NCI-H2171 treated with DMSO at 0.1 percent for 48 hours (cell line): ENCODE measurements at regions not wholly inside any gene's neighbourhood (a gene's known extent, or its start where the extent isn't known, plus 50 kb on each side); places are given as distances from the start of the nearest gene placed in this dataset.

Experiments used
- DNase-seq: peaks from one replicate; lab custom pipeline; 2025; lab: John Stamatoyannopoulos, UW

DNA sequence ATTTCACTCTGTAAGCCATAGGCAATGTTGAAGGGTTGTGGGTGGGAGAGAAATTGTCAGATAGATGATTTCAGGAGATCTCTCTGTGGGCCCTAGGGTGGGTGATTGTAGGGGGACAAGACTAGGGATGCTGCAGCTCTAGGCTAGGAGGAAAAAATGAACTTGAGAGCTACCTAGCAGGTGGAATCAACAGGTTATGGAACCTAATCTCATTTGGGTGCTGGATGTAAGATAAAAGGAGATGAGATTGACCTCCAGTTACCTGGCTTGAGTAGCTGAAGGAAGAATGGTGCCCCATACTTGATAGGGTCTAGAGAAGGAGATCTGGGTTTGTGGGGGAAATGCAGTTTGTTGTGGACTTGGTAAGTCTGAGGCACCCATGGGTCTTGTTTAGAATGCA lies 396.5 kb downstream of the RRAGC start:
- DNase-seq: no peak

DNA sequence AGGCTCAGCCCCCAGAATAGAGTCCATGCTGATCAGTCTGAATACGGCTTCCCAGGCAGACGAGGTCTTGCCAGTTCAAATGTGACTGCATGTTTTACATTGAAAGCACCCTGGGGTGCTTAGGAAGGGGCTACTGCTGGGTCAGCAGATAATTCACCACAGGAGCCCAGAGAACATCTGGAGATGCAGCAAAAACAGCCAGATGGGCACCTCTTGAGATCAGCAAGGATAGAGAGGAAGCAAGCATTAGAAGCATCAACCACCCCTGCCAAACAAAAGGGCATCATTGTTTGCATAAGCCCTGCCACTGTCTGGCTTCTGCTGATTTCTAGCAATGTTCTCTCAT lies 403.1 kb downstream of the RRAGC start:
- peak; percentile 29 for DNase-seq

DNA sequence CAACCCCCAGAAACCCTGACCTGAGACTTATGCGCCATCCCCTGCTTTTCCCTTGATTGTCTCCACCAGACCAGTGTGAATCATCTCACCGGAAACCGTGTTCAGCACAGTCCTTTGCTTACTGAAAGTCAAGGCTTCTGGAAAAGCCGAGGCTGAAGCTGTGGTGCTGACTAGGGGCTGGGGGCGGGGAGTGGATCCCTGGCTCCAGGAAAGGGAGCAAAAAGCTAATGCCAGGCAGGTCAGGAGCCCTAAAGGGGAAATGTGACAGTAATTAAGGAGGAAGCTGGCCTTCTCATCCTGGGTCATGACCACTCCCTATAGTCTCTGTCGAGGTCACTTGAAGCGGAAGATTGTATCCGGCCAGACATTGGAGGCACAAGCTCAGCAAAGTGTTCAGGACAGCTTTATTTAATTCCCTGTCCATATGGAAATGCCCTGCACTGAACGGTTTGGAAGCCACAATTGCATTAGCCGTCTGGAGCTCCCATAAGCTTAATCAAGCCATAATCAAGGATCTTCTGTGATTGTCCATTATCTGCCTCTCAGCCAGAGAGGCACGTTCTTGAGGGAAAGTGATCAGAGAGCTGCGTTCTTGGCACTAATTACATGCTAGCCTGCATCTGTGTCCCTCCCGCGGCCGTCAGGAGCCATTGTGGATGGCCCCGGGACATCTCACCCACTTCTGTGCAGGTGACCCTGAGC lies 403.6 kb downstream of the RRAGC start:
- no peak for DNase-seq

DNA sequence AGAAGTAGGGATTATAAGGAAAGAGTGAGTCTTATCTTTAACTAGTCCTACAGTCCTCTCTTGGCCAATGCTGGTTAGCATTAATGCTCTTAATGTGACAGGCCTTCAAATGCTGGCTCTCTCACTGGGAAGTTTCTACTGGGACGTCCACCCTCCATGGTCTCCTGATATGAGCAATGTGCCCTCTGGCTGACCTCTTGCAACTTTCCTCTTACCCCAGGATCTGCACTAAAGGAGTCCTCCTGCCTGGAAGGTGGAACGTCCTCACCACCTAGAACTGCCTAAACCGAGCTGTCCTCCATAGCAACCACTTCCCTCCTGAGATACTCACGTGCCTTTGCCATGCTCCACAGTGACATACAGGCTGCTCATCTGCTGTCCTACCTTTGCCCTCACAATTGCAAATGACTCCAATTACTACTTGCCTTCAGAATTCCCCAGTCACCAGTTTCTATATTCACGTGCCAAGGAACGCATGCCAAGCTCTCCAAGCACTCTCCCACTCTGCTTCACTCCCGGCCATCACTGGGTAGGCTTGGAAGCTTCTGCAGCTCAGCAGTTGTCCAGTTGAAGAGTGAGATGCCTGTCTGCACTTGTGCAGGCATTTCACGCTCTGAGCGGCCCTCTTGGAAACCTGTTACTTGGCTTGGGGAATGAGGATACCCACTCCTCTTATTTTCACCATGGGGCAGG lies 404.7 kb downstream of the RRAGC start:
- DNase-seq: no peak

DNA sequence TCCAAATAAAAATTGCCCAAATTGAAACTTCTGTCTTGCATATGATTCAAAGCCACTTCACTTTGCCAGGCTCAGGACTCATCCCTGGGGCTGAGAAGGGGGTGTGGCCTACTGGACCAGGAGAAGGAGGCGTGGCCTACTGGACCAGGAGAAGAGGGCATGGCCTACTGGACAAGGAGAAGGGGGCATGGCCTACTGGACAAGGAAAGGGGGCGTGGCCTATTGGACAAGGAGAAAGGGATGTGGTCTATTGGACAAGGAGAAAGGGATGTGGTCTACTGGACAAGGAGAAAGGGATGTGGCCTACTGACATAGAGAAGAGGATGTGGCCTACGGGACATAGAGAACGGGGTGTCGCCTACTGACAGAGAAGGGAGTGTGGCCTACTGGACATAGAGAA lies 405.3 kb downstream of the RRAGC start:
- no peak for DNase-seq

DNA sequence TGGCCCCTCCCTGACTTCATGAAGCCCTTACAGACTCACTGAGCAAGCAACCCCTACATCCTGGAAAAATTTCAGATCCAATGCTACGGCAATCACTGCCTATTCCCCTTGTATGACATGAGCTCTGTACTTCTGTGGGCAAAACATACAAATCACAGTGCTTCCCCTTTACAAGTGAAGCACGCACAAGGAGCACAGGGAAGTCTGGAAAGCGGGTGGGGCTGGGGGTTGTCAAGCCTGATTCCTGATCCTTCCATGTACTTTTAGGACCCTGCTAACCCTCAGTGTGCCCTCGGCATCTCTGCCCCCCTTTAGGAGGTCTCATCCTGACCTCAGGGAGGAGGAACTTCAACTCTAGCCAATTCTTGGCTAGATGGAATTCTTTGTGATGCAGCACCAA lies 405.7 kb upstream of the POU3F1 start:
- DNase-seq: no peak

DNA sequence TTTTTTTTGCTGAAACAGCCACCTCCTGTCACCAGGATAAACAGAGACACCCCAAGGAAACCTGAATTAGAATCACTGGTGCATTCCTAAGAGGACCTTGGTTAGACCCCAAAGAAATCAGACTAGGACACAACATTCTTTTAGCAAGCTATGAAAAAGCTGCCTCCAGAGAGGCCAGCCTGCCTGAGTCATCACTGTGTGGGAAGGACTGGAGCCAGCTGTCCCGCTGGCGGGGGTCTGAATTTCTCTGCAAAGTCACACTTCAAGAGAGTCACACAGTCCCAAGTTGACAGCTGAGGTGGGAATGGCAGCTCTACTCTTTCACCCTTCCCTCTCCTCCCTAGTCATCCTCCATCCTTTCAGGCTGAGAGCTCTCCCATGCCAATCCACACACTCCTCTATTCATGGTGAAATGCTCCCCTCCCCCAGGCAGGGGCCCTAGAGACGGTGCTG lies 405.0 kb upstream of the POU3F1 start:
- peak; percentile 60 for DNase-seq

DNA sequence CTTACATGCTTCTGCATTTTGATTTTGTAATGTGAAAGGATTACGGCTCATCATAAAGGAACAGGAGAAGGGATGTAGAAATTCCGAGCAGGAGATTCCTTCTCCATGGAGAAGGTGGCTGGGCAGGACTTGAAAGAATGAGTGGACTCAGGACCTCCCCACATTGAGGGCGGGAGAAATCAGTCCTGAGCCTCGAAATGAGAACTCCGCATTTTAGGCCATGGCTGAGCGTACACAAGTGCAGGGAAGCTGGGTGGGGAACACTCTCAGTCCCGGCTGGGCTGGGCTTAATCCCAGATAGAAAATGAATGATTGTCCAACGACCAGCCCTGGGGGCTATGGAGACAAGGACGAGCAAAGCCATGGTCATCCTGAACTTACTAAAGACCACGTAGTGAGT lies 402.3 kb upstream of the POU3F1 start:
- no peak for DNase-seq

DNA sequence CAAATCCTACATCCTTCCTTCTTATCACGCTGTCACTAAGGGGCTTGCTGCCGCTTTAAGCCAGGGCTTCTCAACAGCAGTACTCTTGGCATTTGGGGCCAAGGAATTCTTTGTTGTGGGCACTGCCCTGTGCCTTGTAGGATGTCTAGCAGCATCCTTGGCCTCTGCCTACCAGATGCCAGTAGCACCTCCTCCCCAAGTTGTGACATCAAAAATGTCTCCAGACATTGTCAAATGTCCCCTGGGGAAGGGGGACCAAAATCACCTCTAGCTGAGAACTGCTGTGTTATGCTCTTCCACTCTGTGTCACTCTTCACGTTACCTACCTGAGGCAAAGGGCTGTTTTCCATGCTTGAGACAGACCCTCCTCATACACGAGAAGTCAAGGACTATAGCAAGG lies 400.3 kb upstream of the POU3F1 start:
- no peak for DNase-seq

DNA sequence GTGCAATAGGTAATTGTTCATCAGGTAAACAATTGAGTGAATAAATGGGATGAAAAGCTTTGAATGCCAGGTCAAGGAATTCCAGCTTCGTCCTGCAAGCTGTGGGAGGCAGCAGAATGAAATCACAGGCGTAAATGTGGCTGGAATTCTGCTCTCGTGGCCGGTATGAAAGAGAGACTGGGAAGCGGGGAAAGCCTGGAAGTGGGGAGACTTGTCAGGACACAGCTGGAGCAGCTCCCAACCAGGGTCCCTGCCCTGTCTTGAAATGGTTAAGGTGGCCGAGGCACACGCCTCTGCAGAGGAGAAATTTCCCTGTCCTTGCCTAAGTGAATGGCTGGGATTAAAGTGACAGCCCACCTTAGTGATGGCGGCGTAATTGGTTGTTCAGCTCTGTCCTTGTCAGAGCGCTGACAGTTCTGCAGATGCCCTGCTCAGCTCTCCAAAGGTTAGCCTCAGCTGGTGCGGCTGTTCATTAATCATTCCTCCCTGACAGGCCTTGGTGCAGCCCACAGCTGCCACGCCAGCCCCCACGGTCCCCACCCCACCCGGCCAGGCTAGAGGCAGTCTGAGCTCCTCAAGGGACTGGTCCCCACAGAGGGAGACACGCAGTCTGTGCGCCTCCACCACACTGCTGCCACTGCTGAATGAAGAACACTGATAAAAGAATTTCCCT lies 398.3 kb upstream of the POU3F1 start:
- no peak for DNase-seq

DNA sequence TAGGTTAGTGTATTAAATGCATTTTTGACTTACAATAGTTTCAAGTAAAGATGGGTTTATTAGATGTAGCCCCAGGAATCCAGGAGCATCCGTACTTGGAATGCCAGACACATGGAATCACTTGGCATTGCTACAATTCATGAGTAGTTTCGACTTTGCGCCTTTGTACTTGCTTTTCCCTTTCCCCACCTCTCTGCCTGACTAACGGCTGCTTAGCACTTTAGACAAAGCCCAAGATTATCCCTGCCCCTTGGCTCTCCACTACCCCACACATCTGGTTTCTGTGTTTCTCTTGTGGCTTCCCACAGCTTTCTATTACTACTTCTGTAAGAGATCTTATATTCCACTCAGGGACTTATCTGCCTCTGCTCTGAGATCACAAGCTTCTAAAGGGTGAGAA lies 397.7 kb upstream of the POU3F1 start:
- no peak for DNase-seq

DNA sequence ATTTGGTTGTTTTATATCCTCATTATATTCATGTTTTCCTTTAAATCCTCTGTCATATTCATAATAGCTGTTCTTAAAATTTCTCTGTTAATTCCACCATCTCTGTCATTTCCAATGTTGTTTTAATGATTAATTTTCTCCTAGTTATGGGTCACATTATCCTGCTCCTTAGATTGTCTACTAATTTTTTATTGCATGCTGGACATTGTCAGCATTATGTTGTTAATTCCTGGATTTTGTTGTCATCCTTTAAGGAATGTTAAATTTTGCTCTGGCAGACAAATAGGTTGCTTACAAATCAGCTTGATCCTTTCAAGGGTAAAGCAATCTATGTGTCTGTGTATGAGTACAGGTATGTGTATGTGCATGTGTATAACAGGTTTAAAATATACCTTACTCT lies 393.8 kb upstream of the POU3F1 start:
- no peak for DNase-seq

DNA sequence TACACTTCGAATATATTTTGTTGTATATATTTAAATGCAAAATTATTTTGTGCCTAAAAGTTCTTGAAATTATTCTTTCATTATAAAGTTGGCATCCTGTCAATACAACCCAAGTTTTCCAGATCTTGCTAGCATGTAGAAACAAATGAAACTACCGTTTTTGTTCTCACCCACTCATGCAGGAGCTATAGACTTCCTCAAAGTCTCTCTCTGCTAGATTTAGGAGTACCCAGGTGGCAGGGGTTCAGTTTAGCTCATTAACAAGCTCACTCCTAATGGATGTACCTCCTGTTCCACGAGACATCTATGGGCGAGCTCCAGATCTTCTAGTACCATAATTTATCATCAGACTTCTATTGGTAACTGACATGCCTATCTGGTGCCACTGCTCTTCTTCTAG lies 390.2 kb upstream of the POU3F1 start:
- DNase-seq: peak; percentile 38

DNA sequence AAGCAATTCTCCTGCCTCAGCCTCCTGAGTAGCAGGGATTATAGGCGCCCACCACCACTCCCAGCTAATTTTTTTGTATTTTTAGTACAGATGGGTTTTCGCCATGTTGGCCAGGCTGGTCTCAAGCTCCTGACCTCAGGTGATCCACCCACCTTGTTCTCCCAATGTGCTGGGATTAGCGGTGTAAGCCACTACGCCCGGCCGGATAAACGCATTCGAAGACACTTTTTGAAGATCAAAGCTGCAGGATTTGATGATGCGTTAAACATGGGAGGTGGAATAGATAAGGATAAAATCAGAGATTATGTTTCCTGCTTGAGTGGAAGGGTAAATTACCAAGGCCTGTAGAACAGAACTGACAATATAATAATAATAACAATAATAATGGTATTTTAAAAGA lies 389.4 kb upstream of the POU3F1 start:
- DNase-seq: no peak

DNA sequence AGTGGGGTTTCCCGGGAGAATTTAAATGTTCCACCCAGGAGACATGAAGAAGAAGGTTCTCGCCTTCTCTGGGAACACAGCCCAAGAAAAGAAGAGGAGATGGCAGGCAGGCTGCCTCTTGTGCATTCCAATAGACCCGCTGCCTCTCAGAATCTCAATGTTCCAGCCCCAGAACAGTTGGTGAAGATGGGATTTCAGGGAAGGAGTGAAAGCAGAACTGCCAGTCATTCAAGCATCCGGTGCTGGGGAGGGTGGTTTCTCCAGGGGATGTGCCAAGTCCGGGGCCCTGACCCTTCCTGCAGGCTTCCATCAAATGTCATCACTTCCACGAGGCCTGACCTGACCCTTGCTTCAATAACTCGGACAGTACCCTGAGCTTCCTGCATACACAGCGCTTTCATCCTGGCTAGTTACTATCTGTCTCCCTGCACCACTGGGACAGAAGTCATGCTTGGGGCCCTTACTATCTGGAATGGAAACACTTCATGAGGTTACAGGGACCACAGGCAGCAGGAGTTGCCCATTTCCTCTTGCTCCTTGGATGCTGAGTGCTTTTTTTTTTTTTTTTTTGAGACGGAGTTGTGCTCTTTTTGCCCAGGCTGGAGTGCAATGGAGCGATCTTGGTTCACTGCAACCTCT lies 386.6 kb upstream of the POU3F1 start:
- DNase-seq: no peak

DNA sequence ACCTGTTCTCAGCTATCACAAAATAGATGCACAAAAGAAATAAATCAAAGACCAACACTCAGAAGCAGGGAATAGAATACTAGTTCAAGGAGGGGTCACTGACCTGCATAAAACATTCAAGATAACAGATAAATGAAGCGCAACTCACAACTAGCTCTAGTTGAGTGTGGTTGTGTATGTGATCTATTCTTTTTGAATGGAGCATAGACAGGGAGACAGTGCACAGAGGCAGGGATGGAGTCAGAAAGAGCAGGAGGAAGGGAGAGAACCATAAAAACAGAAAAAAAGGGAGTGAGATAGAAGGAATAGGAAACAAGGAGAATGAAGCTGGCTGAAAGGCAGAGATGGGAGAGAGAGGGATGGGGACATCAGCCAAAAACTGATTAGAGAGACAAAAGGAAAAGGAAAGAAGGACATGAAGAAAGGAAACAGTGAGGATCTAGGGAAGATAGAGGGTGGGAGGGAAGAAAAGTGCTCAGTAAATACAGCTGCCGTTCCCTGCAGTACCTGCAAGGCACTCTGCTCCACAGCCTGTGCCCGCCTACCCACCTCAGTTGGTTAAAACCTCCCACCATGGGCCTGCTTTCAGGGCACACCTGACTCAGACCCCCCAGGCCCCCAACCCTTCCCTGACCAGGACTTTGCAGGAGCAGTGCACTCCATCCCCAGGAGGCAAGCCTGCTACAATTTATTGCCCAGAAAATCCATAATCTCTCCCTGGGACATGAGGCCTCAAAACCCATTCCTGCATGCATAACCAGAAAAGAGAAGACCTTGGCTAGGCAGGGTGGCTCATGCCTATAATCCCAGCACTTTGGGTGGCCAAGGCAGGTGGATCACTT lies 385.2 kb upstream of the POU3F1 start:
- no peak for DNase-seq

DNA sequence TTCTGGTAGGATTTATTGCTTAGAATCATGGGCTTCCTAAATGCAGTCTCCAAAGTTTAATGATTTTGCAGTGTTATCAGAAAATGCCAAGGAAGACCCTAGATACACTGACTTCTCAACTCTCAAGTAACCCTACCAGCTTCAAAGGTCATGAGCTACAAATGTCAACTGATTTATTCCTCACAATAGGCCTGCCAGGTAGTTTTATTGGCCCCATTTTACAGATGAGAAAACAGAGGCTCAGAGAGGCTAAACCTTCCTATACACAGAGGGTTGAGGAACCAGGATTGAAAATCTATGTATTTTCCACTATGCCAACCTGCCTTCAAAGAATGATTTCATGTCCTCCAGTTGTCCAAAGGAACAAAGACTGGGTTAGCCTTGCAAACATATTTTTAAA lies 384.4 kb upstream of the POU3F1 start:
- no peak for DNase-seq

DNA sequence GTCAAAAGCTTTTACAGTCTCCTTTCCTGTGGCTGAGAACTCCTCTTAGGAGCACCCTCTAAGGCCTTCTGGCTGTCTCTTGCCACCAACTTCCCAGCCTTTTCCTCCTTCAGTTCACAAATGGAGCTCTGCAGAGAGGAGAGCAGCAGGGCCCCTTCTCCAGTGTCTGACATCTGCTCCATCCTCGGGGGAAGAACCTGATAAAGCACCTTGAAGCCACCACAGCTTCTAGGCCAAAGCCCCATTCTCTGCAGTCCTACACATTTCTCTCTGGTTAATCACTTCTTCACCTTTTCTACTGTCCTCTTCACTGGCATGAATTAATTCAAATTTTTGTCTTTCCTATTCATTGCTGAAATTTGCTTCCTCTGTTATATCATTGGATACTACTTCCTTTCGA lies 378.1 kb upstream of the POU3F1 start:
- DNase-seq: no peak

DNA sequence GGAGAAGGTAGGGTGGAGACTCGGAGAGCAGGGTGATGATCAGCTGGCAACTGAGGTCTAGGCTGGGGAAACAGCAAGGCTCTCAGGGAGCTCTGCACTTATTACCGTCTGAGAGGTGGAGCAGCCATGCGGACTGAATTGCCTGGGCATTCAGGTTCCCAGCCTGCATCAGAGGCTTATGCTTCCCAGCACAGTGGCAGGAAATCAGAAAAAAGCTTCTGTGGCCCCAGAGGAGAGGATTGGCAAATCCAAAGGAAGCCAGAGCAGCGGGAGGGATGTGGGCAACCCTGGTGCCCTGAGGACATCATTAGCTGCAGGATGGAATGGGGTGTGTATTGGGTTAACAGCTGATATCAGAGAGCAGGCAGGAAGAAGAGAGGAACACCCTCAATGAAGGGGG lies 374.1 kb upstream of the POU3F1 start:
- DNase-seq: no peak

DNA sequence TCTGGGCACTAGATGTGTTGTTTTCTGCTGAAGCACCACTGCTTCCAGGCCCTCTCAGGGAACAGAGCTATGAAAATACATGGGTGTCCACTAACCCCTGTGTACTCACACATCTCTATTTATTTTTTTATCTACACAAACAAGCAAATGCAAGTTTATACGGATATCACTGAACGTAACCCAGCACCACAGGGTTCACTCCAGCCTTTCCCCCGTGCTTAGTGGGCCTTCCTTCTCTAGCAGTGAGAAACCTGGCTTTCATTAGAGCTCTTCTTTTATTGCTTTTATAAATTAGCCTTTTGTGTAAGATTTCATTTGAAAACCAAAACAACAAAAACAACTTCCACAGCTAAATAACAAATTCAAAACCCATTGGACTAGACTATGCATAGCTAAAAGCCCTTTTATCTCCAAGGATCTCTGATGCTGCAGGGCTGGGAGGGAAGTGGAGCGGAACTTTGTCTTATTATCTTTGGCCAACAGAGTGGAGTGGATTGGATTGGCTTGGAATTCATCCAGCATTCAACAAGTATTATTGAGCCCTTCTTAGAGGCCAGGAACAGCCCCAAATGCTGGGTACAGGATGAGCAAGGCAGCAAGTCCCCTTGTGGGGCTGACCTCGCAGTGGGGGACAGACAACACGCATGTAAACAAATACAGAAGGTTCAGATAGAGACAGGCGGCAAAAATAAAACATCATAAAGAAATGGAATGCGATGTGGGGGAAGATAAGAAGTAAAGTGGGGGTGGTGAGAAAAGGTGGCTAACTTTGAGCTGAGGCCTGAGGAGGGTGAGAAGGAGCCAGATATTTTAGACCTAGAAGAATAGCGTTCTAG lies 371.8 kb upstream of the POU3F1 start:
- no peak for DNase-seq

DNA sequence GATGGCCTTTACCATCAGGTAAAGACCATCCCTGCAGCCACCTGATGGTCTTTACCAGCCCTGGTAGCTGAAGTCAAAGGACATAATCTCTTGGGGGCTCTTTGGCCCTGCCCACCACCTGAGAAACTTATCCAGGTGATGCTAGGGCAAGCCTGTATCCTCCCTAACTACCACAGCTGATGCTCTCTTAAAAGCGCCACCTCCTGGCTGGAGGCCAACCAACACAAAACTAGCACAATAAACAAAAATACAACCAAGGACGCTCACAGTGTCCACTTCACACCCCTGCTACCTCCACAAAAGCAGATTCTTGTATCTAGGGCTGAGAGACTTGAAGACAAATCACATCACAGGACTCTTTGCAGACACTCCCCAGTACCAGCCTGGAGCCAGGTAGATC lies 357.1 kb upstream of the POU3F1 start:
- DNase-seq: no peak
